Ovary (tissue), 7 donors: ENCODE measurements at regions not wholly inside any gene's neighbourhood (a gene's known extent, or its start where the extent isn't known, plus 50 kb on each side); places are given as distances from the start of the nearest gene placed in this dataset. TPM values are rescaled to one million over a fixed set of nuclear protein-coding genes. Genes with fewer than 3 reads are reported as not detected.

Experiments used
- DNase-seq, 5 donors: peaks; one replicate each; pipeline ENCODE4 v3.0.0-alpha.2; 2019 to 2020
- H3K27ac ChIP-seq, 2 donors: fragments of 200-600 bp; one replicate each; pipeline versions ENCODE4 v1.5.1 to v1.8.0; 2019 to 2022
- H3K27me3 ChIP-seq: fragments of 200-600 bp; one replicate; pipeline ENCODE4 v1.8.0; 2022
- H3K36me3 ChIP-seq: fragments of 200-600 bp; sonication (generic); one replicate; pipeline ENCODE4 v1.5.1; 2019
- H3K4me1 ChIP-seq: one replicate; pipeline ENCODE4 v1.8.1; 2013; ENCODE audit warnings: mild to moderate bottlenecking, moderate library complexity; ENCODE audit not compliant: insufficient read depth
- H3K4me3 ChIP-seq: fragments of 200-600 bp; sonication (generic); one replicate; pipeline ENCODE4 v1.5.1; 2017
- H3K9me3 ChIP-seq, 2 donors: fragments of 200-600 bp in 1 of 2; sonication (generic) in 1 of 2; one replicate each; pipeline versions ENCODE4 v1.5.1 to v1.8.1; 2013 to 2019; ENCODE audit warnings: mild to moderate bottlenecking in 1 of 2, moderate library complexity in 1 of 2
- EP300 ChIP-seq: sonication (generic); formaldehyde crosslinking; IDR thresholded peaks from one replicate; pipeline ENCODE4 v1.6.1; 2017; ENCODE audit warnings: antibody characterized with exemption
- POLR2A ChIP-seq: fragments of 450-650 bp; IDR thresholded peaks from one replicate; pipeline ENCODE4 v1.6.1; 2017; ENCODE audit warnings: antibody characterized with exemption, mild to moderate bottlenecking, moderate library complexity
- WGBS, 3 donors: extraction: QIAGEN DNeasy Blood & Tissue Kit in 1 of 3; methylation state at CpG; one replicate each; pipeline versions ENCODE4 v1.1.5 to v1.1.7; 2013 to 2017; 5-methylcytosine and 5-hydroxymethylcytosine counted together
- intact Hi-C, 4 donors: fragments of 100-400 bp; cut with DNase I; formaldehyde crosslinking; loops; one replicate each; pipeline versions ENCODE4 v1.11.0 to v1.15.1; 2022 to 2023
- microRNA-seq, 3 donors: library from miRNA; unstranded; fragments of <30 nt; microRNA quantifications; one replicate each; pipeline versions ENCODE4 to v1.2.0, GENCODE V29; 2019 to 2020
- small RNA-seq: library from RNA; depleted of rRNA; stranded (forward); fragments of <200 nt; gene quantifications from one replicate; pipeline ENCODE3, GENCODE V24; 2016
- TF ChIP-seq, protein P1 (sequence below), 3 donors: fragments of 450-650 bp in 2 of 3; fragments of 200-600 bp in 1 of 3; IDR thresholded peaks; one replicate each; pipeline versions ENCODE4 v1.5.1 to v1.8.0; 2016 to 2022; ENCODE audit warnings: antibody characterized with exemption in 3 of 3, mild to moderate bottlenecking in 1 of 3
- donor health status: DM: no; HTN: no; CAD: no; lungs with moderate emphysema.
- donor health status: DM: no; HTN: no; CAD: no.
- donor health status: Bipolar disorder and iron deficiency.
- donor health status: DM: no; HTN: no; CAD: no.
- donor health status: DM: yes; HTN: yes; CAD: no.

DNA sequence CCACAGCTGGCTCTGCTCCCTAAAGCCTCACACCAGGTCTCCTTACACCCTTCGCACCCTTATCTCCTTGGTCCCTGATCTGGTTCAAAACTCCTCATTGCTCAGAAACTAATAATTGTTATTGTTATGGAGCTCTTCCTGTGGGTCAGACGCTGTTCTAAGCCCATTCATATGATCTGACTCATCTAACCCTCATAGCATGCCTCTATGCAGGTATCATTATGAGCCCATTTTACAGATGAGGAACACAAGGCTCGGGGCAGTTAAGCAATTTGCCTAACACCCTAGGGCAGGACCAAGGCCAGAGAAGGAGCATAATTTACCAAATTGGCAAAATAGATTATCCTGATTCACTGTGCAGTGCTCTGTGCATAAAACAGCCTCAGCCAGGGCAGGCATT is 51.8 kb upstream of the CCDC167 start:
- Histone ChIP-seq H3K4me3 (no peak overlapping the region), H3K27me3 (no peaks in the 10 kb centered on the region), H3K9me3 (no peaks in the 10 kb centered on the region), H3K4me1 (peaks cover 4% of the 10 kb centered on the region), H3K27ac (no peak overlapping the region), H3K36me3 (no peaks in the 10 kb centered on the region)
- TF ChIP-seq POLR2A, result no peak
- TF ChIP-seq, protein P1, sequence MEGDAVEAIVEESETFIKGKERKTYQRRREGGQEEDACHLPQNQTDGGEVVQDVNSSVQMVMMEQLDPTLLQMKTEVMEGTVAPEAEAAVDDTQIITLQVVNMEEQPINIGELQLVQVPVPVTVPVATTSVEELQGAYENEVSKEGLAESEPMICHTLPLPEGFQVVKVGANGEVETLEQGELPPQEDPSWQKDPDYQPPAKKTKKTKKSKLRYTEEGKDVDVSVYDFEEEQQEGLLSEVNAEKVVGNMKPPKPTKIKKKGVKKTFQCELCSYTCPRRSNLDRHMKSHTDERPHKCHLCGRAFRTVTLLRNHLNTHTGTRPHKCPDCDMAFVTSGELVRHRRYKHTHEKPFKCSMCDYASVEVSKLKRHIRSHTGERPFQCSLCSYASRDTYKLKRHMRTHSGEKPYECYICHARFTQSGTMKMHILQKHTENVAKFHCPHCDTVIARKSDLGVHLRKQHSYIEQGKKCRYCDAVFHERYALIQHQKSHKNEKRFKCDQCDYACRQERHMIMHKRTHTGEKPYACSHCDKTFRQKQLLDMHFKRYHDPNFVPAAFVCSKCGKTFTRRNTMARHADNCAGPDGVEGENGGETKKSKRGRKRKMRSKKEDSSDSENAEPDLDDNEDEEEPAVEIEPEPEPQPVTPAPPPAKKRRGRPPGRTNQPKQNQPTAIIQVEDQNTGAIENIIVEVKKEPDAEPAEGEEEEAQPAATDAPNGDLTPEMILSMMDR (IDR thresholded peaks at IDR 0.05), result no peak
- no peak for TF ChIP-seq EP300
- intact Hi-C loops, result no loop called here
- 35 to 55% (median 39%) methylated on average over 3 of the region's 3 CpGs for WGBS, 3 donors
- DNase-seq, result no peak

DNA sequence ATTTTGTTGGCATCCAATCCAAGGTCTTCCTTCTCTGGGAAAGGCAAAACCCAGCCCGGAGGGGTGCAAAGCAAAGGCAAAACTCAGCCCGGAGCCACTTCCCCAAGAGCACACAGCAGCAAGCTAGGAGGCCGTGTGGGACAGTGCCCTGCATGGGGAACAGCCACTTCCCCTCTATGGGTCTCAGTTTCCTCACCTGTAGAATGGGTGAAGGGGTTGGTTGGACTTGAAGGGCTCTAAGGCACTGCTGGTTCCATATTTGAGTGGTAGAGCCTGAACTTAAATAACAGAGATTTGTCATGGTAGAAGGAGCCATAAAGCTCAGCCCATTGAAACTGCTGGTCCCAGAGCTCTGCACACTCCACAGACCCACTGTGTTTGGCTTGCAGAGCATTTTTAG is 51.3 kb upstream of the CCDC167 start:
- Histone ChIP-seq H3K4me3 (no peak overlapping the region), H3K9me3 (no peaks in the 10 kb centered on the region), H3K36me3 (no peaks in the 10 kb centered on the region), H3K4me1 (peaks cover 4% of the 10 kb centered on the region), H3K27me3 (no peaks in the 10 kb centered on the region), H3K27ac (no peak overlapping the region)
- 58 to 63% (median 62%) methylated on average over 3 of the region's 3 CpGs for WGBS, 3 donors
- no peak for TF ChIP-seq POLR2A
- intact Hi-C loops, result no loop called here
- DNase-seq, result no peak

DNA sequence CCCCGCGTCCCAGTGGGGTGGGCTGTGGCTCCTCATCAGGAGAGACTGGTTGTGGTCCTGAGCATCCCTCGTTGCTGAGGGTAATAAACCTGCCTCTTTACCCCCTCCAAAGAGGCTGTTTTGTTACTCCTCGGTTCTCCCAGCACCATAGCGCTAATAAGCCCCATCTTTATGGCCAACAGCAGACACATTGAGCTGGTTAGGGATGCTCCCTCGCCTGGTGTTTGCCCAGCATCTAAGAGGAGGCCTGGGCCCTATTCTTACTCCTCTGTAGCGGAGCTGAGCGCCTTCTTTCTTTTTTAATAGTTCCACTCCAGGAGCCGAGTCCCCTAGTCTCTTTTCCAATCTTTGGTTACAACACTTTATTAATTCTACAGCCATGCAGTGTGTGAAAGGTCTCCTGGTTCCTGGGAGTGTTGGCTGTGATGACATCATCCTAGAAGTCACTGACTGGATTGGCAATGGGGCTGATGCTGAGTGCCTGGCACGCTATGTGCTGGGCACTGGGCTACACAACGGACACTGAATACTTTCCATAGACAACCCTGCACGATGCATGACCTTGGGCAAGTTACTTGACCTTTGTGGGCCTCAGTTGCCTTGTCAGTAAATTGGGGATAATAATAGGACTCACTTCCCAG is 50.6 kb upstream of the CCDC167 start:
- no peak overlapping the region for H3K4me3 ChIP-seq
- H3K27me3 ChIP-seq, result no peaks in the 10 kb centered on the region
- 82 to 85% (median 82%) methylated on average over 12 of the region's 12 CpGs for WGBS, 3 donors
- no peaks in the 10 kb centered on the region for H3K36me3 ChIP-seq
- no peak overlapping the region for H3K27ac ChIP-seq
- DNase-seq, result no peak
- H3K9me3 ChIP-seq, result no peaks in the 10 kb centered on the region
- intact Hi-C loops, result no loop called here
- H3K4me1 ChIP-seq, result peaks cover 4% of the 10 kb centered on the region
- TF ChIP-seq, protein P1 (IDR thresholded peaks at IDR 0.05), result no peak
- TF ChIP-seq EP300 (no peak), POLR2A (no peak)

DNA sequence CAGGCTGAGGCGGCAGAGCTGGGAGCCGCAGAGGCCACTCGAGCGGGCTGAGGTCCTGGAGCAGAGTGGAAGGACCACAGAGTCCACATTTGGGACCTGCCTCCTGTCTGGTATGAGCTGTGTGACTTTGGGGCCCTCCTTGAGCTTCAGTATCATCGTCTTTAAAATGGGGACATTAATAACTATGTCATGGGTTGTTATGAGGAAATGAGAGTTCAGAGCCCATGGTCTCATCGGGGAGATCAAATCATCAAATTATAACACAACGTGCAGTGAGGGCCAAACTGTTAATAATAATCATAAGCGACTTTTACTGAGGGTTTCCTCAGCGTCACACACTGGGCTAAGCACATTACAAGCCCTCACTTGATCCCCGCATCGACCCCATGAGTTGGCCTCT is 49.9 kb upstream of the CCDC167 start:
- 90 to 92% (median 90%) methylated on average over 11 of the region's 11 CpGs for WGBS, 3 donors
- Histone ChIP-seq H3K9me3 (no peaks in the 10 kb centered on the region), H3K4me1 (peaks cover 4% of the 10 kb centered on the region), H3K27ac (no peak overlapping the region), H3K27me3 (no peaks in the 10 kb centered on the region), H3K4me3 (no peak overlapping the region), H3K36me3 (no peaks in the 10 kb centered on the region)
- intact Hi-C loops, result no loop called here
- no peak for DNase-seq
- TF ChIP-seq, protein P1 (IDR thresholded peaks at IDR 0.05), result no peak
- TF ChIP-seq EP300 (no peak), POLR2A (no peak)

Small RNAs in the stretch of these regions (microRNA-seq; reads per million reads assigned to microRNA genes)
- gene MIR4462, result 0 reads per million in 3 donors

Small RNAs in the stretch of these regions (small RNA-seq; reads per million reads assigned to genes)
- not detected for gene MIR4462
